ENCODE measurements at regions not wholly inside any gene's neighbourhood (a gene's known extent, or its start where the extent isn't known, plus 50 kb on each side); places are given as distances from the start of the nearest gene placed in this dataset.

GRCh38 chr10:78460204-78460603, 426.5 kb downstream of the RPS24 start:
- intact Hi-C loops (cut with DNase I; ENCODE audit: low total_unique reads) (no loop called here), in situ Hi-C loops (cut with MboI; ENCODE audit: low sequenced_read_pairs in 4 of 4) (no loop called here)

GRCh38 chr10:78461333-78461732, 427.7 kb downstream of the RPS24 start:
- Histone ChIP-seq H3K36me3 (no peaks in the 10 kb centered on the region), H3K4me3 (no peak overlapping the region), H3K4me1 (no peaks in the 10 kb centered on the region), H3K9me3 (no peaks in the 10 kb centered on the region), H3K27me3 (no peaks in the 10 kb centered on the region), H3K27ac (no peak overlapping the region)
- TF ChIP-seq, protein P1, sequence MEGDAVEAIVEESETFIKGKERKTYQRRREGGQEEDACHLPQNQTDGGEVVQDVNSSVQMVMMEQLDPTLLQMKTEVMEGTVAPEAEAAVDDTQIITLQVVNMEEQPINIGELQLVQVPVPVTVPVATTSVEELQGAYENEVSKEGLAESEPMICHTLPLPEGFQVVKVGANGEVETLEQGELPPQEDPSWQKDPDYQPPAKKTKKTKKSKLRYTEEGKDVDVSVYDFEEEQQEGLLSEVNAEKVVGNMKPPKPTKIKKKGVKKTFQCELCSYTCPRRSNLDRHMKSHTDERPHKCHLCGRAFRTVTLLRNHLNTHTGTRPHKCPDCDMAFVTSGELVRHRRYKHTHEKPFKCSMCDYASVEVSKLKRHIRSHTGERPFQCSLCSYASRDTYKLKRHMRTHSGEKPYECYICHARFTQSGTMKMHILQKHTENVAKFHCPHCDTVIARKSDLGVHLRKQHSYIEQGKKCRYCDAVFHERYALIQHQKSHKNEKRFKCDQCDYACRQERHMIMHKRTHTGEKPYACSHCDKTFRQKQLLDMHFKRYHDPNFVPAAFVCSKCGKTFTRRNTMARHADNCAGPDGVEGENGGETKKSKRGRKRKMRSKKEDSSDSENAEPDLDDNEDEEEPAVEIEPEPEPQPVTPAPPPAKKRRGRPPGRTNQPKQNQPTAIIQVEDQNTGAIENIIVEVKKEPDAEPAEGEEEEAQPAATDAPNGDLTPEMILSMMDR (IDR thresholded peaks at IDR 0.05 in 4 of 5, conservative IDR thresholded peaks at IDR 0.05 in 1 of 5) = no peak
- no peak for TF ChIP-seq POLR2A (IDR thresholded peaks at IDR 0.05)
- DNase-seq (no peak), ATAC-seq (no peak)
- intact Hi-C loops (cut with DNase I; ENCODE audit: low total_unique reads) = no loop called here
- in situ Hi-C loops (cut with MboI; ENCODE audit: low sequenced_read_pairs in 4 of 4) = no loop called here

More at GRCh38 chr10:78460204-78460603, 426.5 kb downstream of the RPS24 start:
- H3K27ac ChIP-seq = no peak overlapping the region
- DNase-seq (no peak), ATAC-seq (no peak)
- H3K4me1 ChIP-seq = no peaks in the 10 kb centered on the region
- H3K36me3 ChIP-seq = no peaks in the 10 kb centered on the region
- H3K9me3 ChIP-seq = no peaks in the 10 kb centered on the region
- no peak overlapping the region for H3K4me3 ChIP-seq
- H3K27me3 ChIP-seq = no peaks in the 10 kb centered on the region
- TF ChIP-seq POLR2A (IDR thresholded peaks at IDR 0.05) = no peak
- TF ChIP-seq, protein P1 (IDR thresholded peaks at IDR 0.05 in 4 of 5, conservative IDR thresholded peaks at IDR 0.05 in 1 of 5) = no peak

DNA sequence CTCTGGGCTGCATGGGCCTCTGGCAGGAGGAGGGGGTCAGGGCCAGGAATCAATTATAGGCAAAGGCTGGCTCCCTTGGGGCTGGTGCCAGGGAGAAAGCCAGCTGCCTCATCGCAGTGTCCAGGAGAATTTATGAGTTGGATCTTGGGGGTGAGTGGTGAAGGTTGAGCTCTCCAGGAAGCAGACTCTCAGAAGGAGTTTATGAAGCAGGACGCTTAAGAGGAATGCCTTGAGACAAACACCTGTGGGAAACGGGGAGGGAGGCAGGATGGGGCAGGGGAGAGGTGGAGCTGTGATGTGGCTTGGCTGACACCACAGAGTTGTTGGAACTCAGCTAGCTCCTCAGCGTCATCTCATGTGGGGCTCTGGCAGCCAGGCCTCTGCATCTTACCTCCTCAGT, 428.5 kb downstream of the RPS24 start:
- Histone ChIP-seq H3K27me3 (no peaks in the 10 kb centered on the region), H3K9me3 (no peaks in the 10 kb centered on the region), H3K36me3 (no peaks in the 10 kb centered on the region), H3K4me1 (no peaks in the 10 kb centered on the region), H3K4me3 (no peak overlapping the region), H3K27ac (no peak overlapping the region)
- ATAC-seq (no peak), DNase-seq (no peak)
- intact Hi-C loops (cut with DNase I; ENCODE audit: low total_unique reads) = no loop called here
- TF ChIP-seq, protein P1 (IDR thresholded peaks at IDR 0.05 in 4 of 5, conservative IDR thresholded peaks at IDR 0.05 in 1 of 5) = no peak
- no peak for TF ChIP-seq POLR2A (IDR thresholded peaks at IDR 0.05)
- in situ Hi-C loops (cut with MboI; ENCODE audit: low sequenced_read_pairs in 4 of 4) = no loop called here

GRCh38 chr10:78462726-78463228, 429.1 kb downstream of the RPS24 start:
- Histone ChIP-seq H3K27me3 (no peaks in the 10 kb centered on the region), H3K9me3 (no peaks in the 10 kb centered on the region), H3K4me1 (no peaks in the 10 kb centered on the region), H3K27ac (no peak overlapping the region), H3K4me3 (no peak overlapping the region), H3K36me3 (no peaks in the 10 kb centered on the region)
- intact Hi-C loops (cut with DNase I; ENCODE audit: low total_unique reads) = no loop called here
- in situ Hi-C loops (cut with MboI; ENCODE audit: low sequenced_read_pairs in 4 of 4) = no loop called here
- ATAC-seq (no peak), DNase-seq (no peak)
- TF ChIP-seq POLR2A (IDR thresholded peaks at IDR 0.05) = no peak
- TF ChIP-seq, protein P1 (IDR thresholded peaks at IDR 0.05 in 4 of 5, conservative IDR thresholded peaks at IDR 0.05 in 1 of 5) = no peak

Data from gastrocnemius medialis (tissue), 4 donors.